Urothelium cell line (cell line): ENCODE measurements at regions not wholly inside any gene's neighbourhood (a gene's known extent, or its start where the extent isn't known, plus 50 kb on each side); places are given as distances from the start of the nearest gene placed in this dataset.

ENCODE experiments used
- DNase-seq: peaks from one replicate; pipeline ENCODE4 v3.0.0; 2011; ENCODE audit warnings: low spot score, mixed read lengths
- FAIRE-seq: peaks from 2 replicates; lab custom pipeline; 2011; peaks lifted over from hg19 to GRCh38; lab: Jason Lieb, UNC

- peak; percentile 55 for DNase-seq
- FAIRE-seq: no peak
These were observed 194.6 kb upstream of the ARID1B start for GRCh38 chr6:156582509-156582992.

GRCh38 chr6:156579564-156579963 lies 197.6 kb upstream of the ARID1B start:
- DNase-seq: no peak
- FAIRE-seq: no peak

GRCh38 chr6:156577749-156578148 lies 199.4 kb upstream of the ARID1B start:
- DNase-seq (no peak), FAIRE-seq (no peak)

GRCh38 chr6:156575361-156575760 lies 201.8 kb upstream of the ARID1B start:
- DNase-seq (no peak), FAIRE-seq (no peak)

GRCh38 chr6:156564807-156565149 lies 212.4 kb upstream of the ARID1B start:
- DNase-seq: no peak
- no peak for FAIRE-seq

GRCh38 chr6:156564127-156564806 lies 212.9 kb upstream of the ARID1B start:
- DNase-seq (peak; percentile 82), FAIRE-seq (peak; percentile 87)

- DNase-seq: no peak
- no peak for FAIRE-seq
These were observed 213.5 kb upstream of the ARID1B start for GRCh38 chr6:156563714-156564113.

GRCh38 chr6:156562636-156563035 lies 214.5 kb upstream of the ARID1B start:
- no peak for DNase-seq

GRCh38 chr6:156562019-156562418 lies 215.2 kb upstream of the ARID1B start:
- FAIRE-seq (no peak), DNase-seq (no peak)

More at GRCh38 chr6:156562636-156563035, 214.5 kb upstream of the ARID1B start:
- FAIRE-seq: no peak

- FAIRE-seq: no peak
- no peak for DNase-seq
These were observed 216.7 kb upstream of the ARID1B start for GRCh38 chr6:156560476-156560875.

GRCh38 chr6:156559162-156559690 lies 218.0 kb upstream of the ARID1B start:
- DNase-seq: no peak
- no peak for FAIRE-seq

GRCh38 chr6:156557911-156558259 lies 219.3 kb upstream of the ARID1B start:
- DNase-seq (no peak), FAIRE-seq (no peak)

GRCh38 chr6:156557251-156557910 lies 219.8 kb upstream of the ARID1B start:
- DNase-seq (peak; percentile 44), FAIRE-seq (no peak)

GRCh38 chr6:156556811-156557210 lies 220.4 kb upstream of the ARID1B start:
- no peak for DNase-seq
- peak; percentile 73 for FAIRE-seq

GRCh38 chr6:156555116-156555515 lies 222.1 kb upstream of the ARID1B start:
- DNase-seq (no peak), FAIRE-seq (no peak)

GRCh38 chr6:156554160-156554559 lies 223.0 kb upstream of the ARID1B start:
- FAIRE-seq: no peak

GRCh38 chr6:156552849-156553248 lies 224.3 kb upstream of the ARID1B start:
- FAIRE-seq (no peak), DNase-seq (no peak)

More at GRCh38 chr6:156554160-156554559, 223.0 kb upstream of the ARID1B start:
- DNase-seq: no peak

- FAIRE-seq: no peak
- no peak for DNase-seq
These were observed 226.2 kb upstream of the ARID1B start for GRCh38 chr6:156550949-156551348.

- DNase-seq: no peak
- no peak for FAIRE-seq
These were observed 231.2 kb upstream of the ARID1B start for GRCh38 chr6:156545931-156546330.

- no peak for FAIRE-seq
- no peak for DNase-seq
These were observed 232.2 kb upstream of the ARID1B start for GRCh38 chr6:156545021-156545420.

- FAIRE-seq: no peak
- DNase-seq: no peak
These were observed 233.1 kb upstream of the ARID1B start for GRCh38 chr6:156544046-156544445.

- no peak for FAIRE-seq
- DNase-seq: no peak
These were observed 233.7 kb upstream of the ARID1B start for GRCh38 chr6:156543431-156543830.
